Right atrium auricular region (tissue), 2 donors: ENCODE measurements at regions not wholly inside any gene's neighbourhood (a gene's known extent, or its start where the extent isn't known, plus 50 kb on each side); places are given as distances from the start of the nearest gene placed in this dataset.

Source experiments
- DNase-seq: peaks from one replicate; pipeline ENCODE4 v3.0.0-alpha.2; 2019; ENCODE audit warnings: low spot score
- H3K27ac ChIP-seq, 2 donors: fragments of 200-600 bp; sonication (generic); 1 replicate in 1 of 2; 2 replicates in 1 of 2; pipeline ENCODE4 v1.5.1; 2016 to 2019
- H3K27me3 ChIP-seq, 2 donors: fragments of 200-600 bp; sonication (generic); one replicate each; pipeline versions ENCODE4 v1.5.1 to v1.6.0; 2017 to 2019
- H3K36me3 ChIP-seq: fragments of 200-600 bp; sonication (generic); one replicate; pipeline ENCODE4 v1.5.1; 2016
- H3K4me1 ChIP-seq, 2 donors: fragments of 200-600 bp; sonication (generic); one replicate each; pipeline versions ENCODE4 v1.5.1 to v1.6.0; 2017 to 2019
- H3K4me3 ChIP-seq, 2 donors: fragments of 200-600 bp; sonication (generic); 1 replicate in 1 of 2; 2 replicates in 1 of 2; pipeline ENCODE4 v1.5.1; 2017 to 2019; ENCODE audit warnings: mild to moderate bottlenecking in 1 of 2, moderate library complexity in 1 of 2
- H3K9me3 ChIP-seq, 2 donors: fragments of 200-600 bp; sonication (generic); one replicate each; pipeline ENCODE4 v1.5.1; 2019
- TF ChIP-seq, protein P1 (sequence below), 2 donors: fragments of 200-600 bp; sonication (generic); IDR thresholded peaks; one replicate each; pipeline ENCODE4 v1.5.1; 2019; ENCODE audit warnings: antibody characterized with exemption in 2 of 2

DNA sequence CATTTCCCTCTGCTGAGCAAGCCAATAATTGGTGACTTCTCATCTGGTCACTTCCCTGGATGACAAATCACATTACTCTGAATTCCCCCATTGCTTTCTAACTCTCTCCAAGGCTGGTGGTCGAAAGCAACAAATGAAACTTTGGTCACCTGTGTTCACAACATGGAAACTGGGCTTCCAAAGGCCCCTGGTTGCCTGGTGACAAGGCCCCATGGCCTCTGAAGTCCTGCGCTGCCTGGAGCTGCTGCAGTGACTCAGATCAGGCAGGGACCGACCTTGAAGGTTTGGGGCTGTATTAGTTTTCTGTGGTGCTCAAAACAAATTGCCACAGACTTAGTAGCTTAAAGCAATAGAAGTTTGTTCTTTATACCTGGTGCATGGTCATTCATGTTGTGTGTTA is 345.3 kb downstream of the WDR72 start:
- Histone ChIP-seq H3K27ac (no peak overlapping the region), H3K27me3 (no peaks in the 10 kb centered on the region), H3K4me3 (no peak overlapping the region), H3K4me1 (no peaks in the 10 kb centered on the region), H3K36me3 (no peaks in the 10 kb centered on the region), H3K9me3 (no peaks in the 10 kb centered on the region)
- TF ChIP-seq, protein P1, sequence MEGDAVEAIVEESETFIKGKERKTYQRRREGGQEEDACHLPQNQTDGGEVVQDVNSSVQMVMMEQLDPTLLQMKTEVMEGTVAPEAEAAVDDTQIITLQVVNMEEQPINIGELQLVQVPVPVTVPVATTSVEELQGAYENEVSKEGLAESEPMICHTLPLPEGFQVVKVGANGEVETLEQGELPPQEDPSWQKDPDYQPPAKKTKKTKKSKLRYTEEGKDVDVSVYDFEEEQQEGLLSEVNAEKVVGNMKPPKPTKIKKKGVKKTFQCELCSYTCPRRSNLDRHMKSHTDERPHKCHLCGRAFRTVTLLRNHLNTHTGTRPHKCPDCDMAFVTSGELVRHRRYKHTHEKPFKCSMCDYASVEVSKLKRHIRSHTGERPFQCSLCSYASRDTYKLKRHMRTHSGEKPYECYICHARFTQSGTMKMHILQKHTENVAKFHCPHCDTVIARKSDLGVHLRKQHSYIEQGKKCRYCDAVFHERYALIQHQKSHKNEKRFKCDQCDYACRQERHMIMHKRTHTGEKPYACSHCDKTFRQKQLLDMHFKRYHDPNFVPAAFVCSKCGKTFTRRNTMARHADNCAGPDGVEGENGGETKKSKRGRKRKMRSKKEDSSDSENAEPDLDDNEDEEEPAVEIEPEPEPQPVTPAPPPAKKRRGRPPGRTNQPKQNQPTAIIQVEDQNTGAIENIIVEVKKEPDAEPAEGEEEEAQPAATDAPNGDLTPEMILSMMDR (IDR thresholded peaks at IDR 0.05): no peak
- no peak for DNase-seq

DNA sequence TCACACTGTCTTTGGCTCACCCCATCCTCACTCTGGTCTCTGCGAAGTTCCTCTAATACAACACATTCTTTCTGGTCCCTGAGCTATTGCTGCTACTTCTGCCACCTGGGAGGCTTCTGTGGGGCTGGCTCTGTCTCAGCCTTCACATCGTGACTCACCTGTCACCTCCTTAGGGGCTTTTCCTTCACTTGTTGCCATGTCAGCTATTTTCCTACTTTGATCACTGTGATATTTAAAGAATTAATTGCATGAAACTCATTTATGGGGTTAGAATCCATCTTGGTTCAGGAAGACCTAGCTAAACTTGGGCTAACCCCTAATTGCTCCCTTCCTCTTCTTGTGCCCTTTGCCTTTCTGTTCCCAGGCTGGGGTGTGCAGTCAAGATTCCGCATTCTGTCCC is 346.9 kb downstream of the WDR72 start:
- no peak overlapping the region for H3K27ac ChIP-seq
- H3K4me1 ChIP-seq: no peaks in the 10 kb centered on the region
- no peaks in the 10 kb centered on the region for H3K36me3 ChIP-seq
- TF ChIP-seq, protein P1 (IDR thresholded peaks at IDR 0.05): no peak
- no peaks in the 10 kb centered on the region for H3K9me3 ChIP-seq
- no peaks in the 10 kb centered on the region for H3K27me3 ChIP-seq
- no peak overlapping the region for H3K4me3 ChIP-seq
- no peak for DNase-seq

DNA sequence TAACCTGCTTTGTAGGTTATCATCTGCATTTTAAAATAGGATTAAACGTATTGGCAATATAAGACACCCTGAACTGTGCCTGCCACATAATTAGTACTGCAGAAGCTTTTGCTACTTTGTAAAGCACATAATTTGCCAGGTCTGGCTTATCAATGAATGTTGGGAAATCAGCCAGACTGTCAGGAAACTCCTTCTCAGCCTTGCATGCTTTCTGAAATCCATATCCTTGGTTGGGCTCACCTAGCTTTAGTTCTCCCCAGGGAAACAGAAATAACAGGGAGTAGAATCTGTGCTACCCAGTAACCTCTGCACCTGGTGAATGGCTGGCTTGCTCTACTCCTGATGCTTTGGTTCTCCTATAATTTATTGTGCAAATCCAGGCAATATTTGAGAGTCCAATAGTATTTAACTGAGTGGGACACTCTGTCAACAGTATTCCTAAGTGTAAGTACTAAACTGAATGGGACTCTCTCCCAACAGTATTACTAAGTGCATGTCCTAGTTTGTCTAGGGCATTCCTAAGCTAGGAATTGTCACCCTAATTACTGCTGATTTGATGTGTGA is 354.5 kb downstream of the WDR72 start:
- no peak overlapping the region for H3K27ac ChIP-seq
- no peak for DNase-seq
- no peaks in the 10 kb centered on the region for H3K36me3 ChIP-seq
- H3K27me3 ChIP-seq: no peaks in the 10 kb centered on the region
- no peak overlapping the region for H3K4me3 ChIP-seq
- TF ChIP-seq, protein P1 (IDR thresholded peaks at IDR 0.05): no peak
- no peaks in the 10 kb centered on the region for H3K9me3 ChIP-seq
- H3K4me1 ChIP-seq: no peaks in the 10 kb centered on the region

DNA sequence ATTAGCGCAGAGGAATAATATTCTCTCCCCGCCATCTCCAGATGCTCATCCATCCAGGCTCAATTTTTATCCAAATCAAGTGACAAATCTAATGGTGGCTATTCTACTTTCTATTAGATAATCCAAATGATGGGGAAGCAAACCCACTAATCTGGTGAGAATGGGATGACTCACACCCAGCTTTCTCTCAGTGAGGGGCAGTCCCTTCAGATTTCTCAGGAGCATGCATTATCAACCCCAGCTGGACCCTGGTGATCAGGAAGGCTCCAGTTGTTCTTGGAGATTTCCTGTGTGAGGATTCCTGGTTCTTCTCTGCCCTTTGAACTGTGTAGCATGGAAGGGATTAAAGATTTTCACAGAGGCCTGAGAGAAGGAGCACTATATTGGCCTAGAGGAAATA is 358.0 kb downstream of the WDR72 start:
- Histone ChIP-seq H3K36me3 (no peaks in the 10 kb centered on the region), H3K4me3 (no peak overlapping the region), H3K4me1 (no peaks in the 10 kb centered on the region), H3K27me3 (no peaks in the 10 kb centered on the region), H3K27ac (no peak overlapping the region), H3K9me3 (no peaks in the 10 kb centered on the region)
- DNase-seq: no peak
- TF ChIP-seq, protein P1 (IDR thresholded peaks at IDR 0.05): no peak

DNA sequence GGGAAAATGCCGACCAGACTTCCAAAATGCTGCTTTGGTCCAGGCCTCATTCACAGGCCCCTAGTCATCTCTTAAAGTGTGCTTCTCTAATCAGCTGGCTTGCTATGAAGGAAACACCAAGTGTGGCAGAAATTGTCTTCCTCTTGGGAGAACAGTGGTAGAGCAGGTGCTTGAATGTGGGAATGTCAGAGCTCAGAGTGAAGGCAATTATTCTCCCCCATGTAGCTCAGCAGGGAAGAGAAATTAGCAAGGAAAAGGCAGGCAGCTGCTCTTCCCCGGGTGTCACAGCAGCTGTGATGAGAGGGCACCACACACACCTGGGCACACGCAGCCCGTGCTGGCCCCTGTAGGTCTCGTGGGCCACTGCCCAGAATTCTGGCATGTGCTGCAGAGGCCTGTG is 358.5 kb downstream of the WDR72 start:
- no peaks in the 10 kb centered on the region for H3K4me1 ChIP-seq
- H3K27ac ChIP-seq: no peak overlapping the region
- H3K27me3 ChIP-seq: no peaks in the 10 kb centered on the region
- H3K4me3 ChIP-seq: no peak overlapping the region
- TF ChIP-seq, protein P1 (IDR thresholded peaks at IDR 0.05): no peak
- no peak for DNase-seq
- H3K9me3 ChIP-seq: no peaks in the 10 kb centered on the region
- H3K36me3 ChIP-seq: no peaks in the 10 kb centered on the region

DNA sequence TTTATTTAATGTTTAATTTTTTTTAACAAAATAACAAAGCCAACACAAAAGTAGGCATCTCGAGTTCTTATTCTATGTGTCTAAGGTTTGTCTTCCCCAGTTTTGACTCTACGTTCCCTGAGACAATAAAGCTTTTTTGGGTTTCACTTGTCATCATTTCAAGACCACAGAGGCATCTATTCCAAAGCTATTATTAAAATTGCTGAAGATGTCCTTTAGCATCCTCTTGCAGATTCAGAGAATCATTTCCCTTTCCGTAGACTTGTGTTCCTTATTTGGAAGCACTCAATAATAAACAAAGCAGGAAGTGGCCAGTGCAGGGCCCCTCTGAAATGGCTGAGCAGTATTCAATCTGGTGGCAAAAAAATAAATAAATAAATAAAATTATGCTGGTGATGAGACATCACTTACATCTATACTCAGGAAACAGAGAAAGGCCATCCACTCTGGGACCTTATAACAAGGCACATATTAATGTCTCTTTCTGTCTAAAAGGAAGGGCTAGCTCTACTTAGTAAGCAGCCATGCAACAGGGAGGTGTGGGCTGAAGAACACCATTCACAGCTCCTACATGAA is 362.3 kb downstream of the WDR72 start:
- no peaks in the 10 kb centered on the region for H3K4me1 ChIP-seq
- TF ChIP-seq, protein P1 (IDR thresholded peaks at IDR 0.05): no peak
- H3K27ac ChIP-seq: no peak overlapping the region
- H3K27me3 ChIP-seq: no peaks in the 10 kb centered on the region
- no peaks in the 10 kb centered on the region for H3K36me3 ChIP-seq
- DNase-seq: no peak
- H3K9me3 ChIP-seq: no peaks in the 10 kb centered on the region
- no peak overlapping the region for H3K4me3 ChIP-seq
